GM12878 (cell line): ENCODE measurements at regions not wholly inside any gene's neighbourhood (a gene's known extent, or its start where the extent isn't known, plus 50 kb on each side); places are given as distances from the start of the nearest gene placed in this dataset.

Source experiments
- ATAC-seq: fragments of 200-7000 bp; cut with Tn5 transposase; 3 replicates; pipeline ENCODE4 v1.9.1; 2020; ENCODE audit warnings: mild to moderate bottlenecking, moderate library complexity
- BruUV-seq: library from RNA; stranded (reverse); fragments of 400-500 nt; replicated peaks from 2 replicates; lab custom pipeline; 2021; lab: Mats Ljungman, UMichigan
- CTCF ChIA-PET: fragments of 300-600 bp; sonication (Branson Sonifier 250); formaldehyde crosslinking; extraction: SDS; loops from one replicate; lab custom pipeline; 2021; ENCODE audit warnings: inconsistent platforms; lab: Yijun Ruan, JAX
- POLR2A ChIA-PET: fragments of 350-600 bp; formaldehyde crosslinking; extraction: SDS; loops from one replicate; lab custom pipeline; 2021; ENCODE audit warnings: inconsistent platforms; lab: Charles Lee
- RAD21 ChIA-PET: fragments of 300-600 bp; sonication (Branson Sonifier 250); formaldehyde crosslinking; loops from one replicate; lab custom pipeline; 2023; ENCODE audit warnings: antibody characterized with exemption; ENCODE audit not compliant: unreplicated experiment; lab: Charles Lee
- SMC1A ChIA-PET: fragments of 300-600 bp; sonication (Branson Sonifier 250); formaldehyde crosslinking; loops from one replicate; lab custom pipeline; 2023; ENCODE audit not compliant: unreplicated experiment, uncharacterized antibody; lab: Charles Lee
- DNase-seq: peaks from one replicate; pipeline ENCODE4 v3.0.0-alpha.2; 2011; ENCODE audit warnings: low read depth, low spot score
- FAIRE-seq: peaks from 3 replicates; lab custom pipeline; 2011; peaks lifted over from hg19 to GRCh38; lab: Jason Lieb, UNC
- H2AFZ ChIP-seq: 2 replicates; pipeline ENCODE4 v1.6.0; 2011; ENCODE audit warnings: low read depth, low read length, control low read depth; ENCODE audit not compliant: control insufficient read depth
- H3K27ac ChIP-seq: 2 replicates; pipeline ENCODE4 v1.5.1; 2011; ENCODE audit warnings: control low read depth; ENCODE audit not compliant: control insufficient read depth, insufficient read depth
- H3K27me3 ChIP-seq, 2 experiments: replicated peaks in 1 of 2; 2 replicates each; pipeline versions ENCODE4 v1.6.0 to v1.6.1; 2011; ENCODE audit warnings: low read length in 1 of 2; ENCODE audit not compliant: control insufficient read depth in 2 of 2, insufficient read depth in 2 of 2
- H3K36me3 ChIP-seq, 2 experiments: 2 replicates each; pipeline ENCODE4 v1.5.1; 2011; ENCODE audit warnings: low read length in 1 of 2; ENCODE audit not compliant: control insufficient read depth in 2 of 2, insufficient read depth in 2 of 2
- H3K4me1 ChIP-seq: 2 replicates; pipeline ENCODE4 v1.6.1; 2011; ENCODE audit warnings: mild to moderate bottlenecking, low read length, moderate library complexity, mixed read lengths; ENCODE audit not compliant: control insufficient read depth, insufficient read depth
- H3K4me2 ChIP-seq: 2 replicates; pipeline ENCODE4 v1.6.0; 2011; ENCODE audit warnings: control low read depth; ENCODE audit not compliant: control insufficient read depth, insufficient read depth
- H3K4me3 ChIP-seq: fragments of 200-600 bp; sonication (generic); 2 replicates; pipeline ENCODE4 v1.5.1; 2016
- H3K79me2 ChIP-seq: 2 replicates; pipeline ENCODE4 v1.6.0; 2011; ENCODE audit warnings: low read length; ENCODE audit not compliant: control insufficient read depth, insufficient read depth
- H3K9ac ChIP-seq: 2 replicates; pipeline ENCODE4 v1.8.0; 2011; ENCODE audit warnings: low read length, control low read depth, mixed read lengths; ENCODE audit not compliant: control insufficient read depth, insufficient read depth
- H3K9me3 ChIP-seq: replicated peaks from 3 replicates; pipeline ENCODE4 v1.5.1; 2011; ENCODE audit warnings: mild to moderate bottlenecking, low read length; ENCODE audit not compliant: control insufficient read depth, insufficient read depth
- H4K20me1 ChIP-seq: 2 replicates; pipeline ENCODE4 v1.6.0; 2011; ENCODE audit not compliant: control insufficient read depth, insufficient read depth
- BACH1 ChIP-seq: fragments of 450-650 bp; IDR thresholded peaks from 2 replicates; pipeline ENCODE4 v1.6.1; 2017; ENCODE audit warnings: mild to moderate bottlenecking, borderline replicate concordance
- HDAC6 ChIP-seq: fragments of 200-600 bp; sonication (generic); IDR thresholded peaks from one replicate; pipeline ENCODE4 v1.8.0; 2017; ENCODE audit warnings: antibody characterized with exemption; ENCODE audit not compliant: unreplicated experiment
- IKZF1 ChIP-seq: fragments of 450-650 bp; conservative IDR thresholded peaks from 2 replicates; pipeline ENCODE4 v1.6.1; 2017; ENCODE audit warnings: antibody characterized with exemption, mild to moderate bottlenecking
- NR2F1 ChIP-seq: fragments of 450-650 bp; conservative IDR thresholded peaks from 2 replicates; pipeline ENCODE4 v1.6.1; 2017; ENCODE audit warnings: mild to moderate bottlenecking
- SIX5 ChIP-seq: IDR thresholded peaks from 2 replicates; pipeline ENCODE4 v1.6.1; 2011; ENCODE audit warnings: mild to moderate bottlenecking, low read depth, low read length, moderate library complexity; ENCODE audit not compliant: severe bottlenecking
- WGBS: methylation state at CpG from one replicate; pipeline ENCODE4 v1.1.6; 2016; ENCODE audit warnings: low lambda C conversion rate; ENCODE audit not compliant: insufficient replicate concordance, insufficient coverage; ENCODE audit errors: missing lambda C conversion rate; 5-methylcytosine and 5-hydroxymethylcytosine counted together
- in situ Hi-C: fragments of 300-500 bp; cut with MboI; formaldehyde crosslinking; loops from 9 replicates; pipeline ENCODE4 v1.14.3; 2018; ENCODE audit warnings: mixed read lengths
- intact Hi-C: fragments of 100-400 bp; cut with micrococcal nuclease; formaldehyde crosslinking; loops from one replicate; pipeline ENCODE4 v1.14.2; 2022; ENCODE audit not compliant: unreplicated experiment
- TF ChIP-seq, protein P1 (sequence below): IDR thresholded peaks from 2 replicates; pipeline ENCODE4 v1.6.1; 2012; ENCODE audit warnings: low read depth, low read length, improper control_type of control experiment
- TF ChIP-seq, protein P2 (sequence below): fragments of 450-650 bp; IDR thresholded peaks from 2 replicates; pipeline ENCODE4 v1.6.1; 2017; ENCODE audit warnings: low read depth, mild to moderate bottlenecking, moderate library complexity

DNA sequence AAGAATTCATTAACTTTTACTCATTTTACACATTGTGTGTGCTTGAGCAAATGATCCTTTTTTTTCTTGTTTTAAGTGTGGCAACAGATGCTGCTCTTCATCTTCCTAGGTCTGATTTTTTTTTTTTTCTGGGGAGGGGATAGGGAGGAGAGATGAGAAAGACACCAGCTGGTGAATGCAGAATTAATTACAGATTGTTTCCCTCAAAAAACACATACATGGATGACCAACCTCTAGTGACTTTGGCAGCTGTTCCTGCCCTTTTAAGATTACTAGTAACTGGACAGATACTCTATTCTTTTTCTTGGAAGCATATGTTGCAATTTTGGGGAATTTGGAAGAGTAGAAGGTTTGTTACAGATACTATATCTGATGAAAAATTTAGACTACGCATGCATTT is 103.6 kb upstream of the MYO16 start:
- ChIA-PET POLR2A (no interaction called here), SMC1A (no interaction called here), RAD21 (no interaction called here), CTCF (no interaction called here)
- in situ Hi-C loops: no loop called here
- Histone ChIP-seq H3K9me3 (no peaks in the 10 kb centered on the region), H3K4me3 (no peak overlapping the region), H3K4me2 (no peak overlapping the region), H3K79me2 (no peaks in the 10 kb centered on the region), H3K36me3 (no peaks in the 10 kb centered on the region), H3K27ac (no peak overlapping the region), H3K9ac (no peak overlapping the region), H2AFZ (no peak overlapping the region), H3K27me3 (no peaks in the 10 kb centered on the region), H4K20me1 (no peaks in the 10 kb centered on the region), H3K4me1 (no peaks in the 10 kb centered on the region)
- no peak for DNase-seq
- WGBS: 0% methylated on average over 1 of the region's 1 CpG
- TF ChIP-seq, protein P1, sequence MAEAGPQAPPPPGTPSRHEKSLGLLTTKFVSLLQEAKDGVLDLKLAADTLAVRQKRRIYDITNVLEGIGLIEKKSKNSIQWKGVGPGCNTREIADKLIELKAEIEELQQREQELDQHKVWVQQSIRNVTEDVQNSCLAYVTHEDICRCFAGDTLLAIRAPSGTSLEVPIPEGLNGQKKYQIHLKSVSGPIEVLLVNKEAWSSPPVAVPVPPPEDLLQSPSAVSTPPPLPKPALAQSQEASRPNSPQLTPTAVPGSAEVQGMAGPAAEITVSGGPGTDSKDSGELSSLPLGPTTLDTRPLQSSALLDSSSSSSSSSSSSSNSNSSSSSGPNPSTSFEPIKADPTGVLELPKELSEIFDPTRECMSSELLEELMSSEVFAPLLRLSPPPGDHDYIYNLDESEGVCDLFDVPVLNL: no peak
- TF ChIP-seq, protein P2, sequence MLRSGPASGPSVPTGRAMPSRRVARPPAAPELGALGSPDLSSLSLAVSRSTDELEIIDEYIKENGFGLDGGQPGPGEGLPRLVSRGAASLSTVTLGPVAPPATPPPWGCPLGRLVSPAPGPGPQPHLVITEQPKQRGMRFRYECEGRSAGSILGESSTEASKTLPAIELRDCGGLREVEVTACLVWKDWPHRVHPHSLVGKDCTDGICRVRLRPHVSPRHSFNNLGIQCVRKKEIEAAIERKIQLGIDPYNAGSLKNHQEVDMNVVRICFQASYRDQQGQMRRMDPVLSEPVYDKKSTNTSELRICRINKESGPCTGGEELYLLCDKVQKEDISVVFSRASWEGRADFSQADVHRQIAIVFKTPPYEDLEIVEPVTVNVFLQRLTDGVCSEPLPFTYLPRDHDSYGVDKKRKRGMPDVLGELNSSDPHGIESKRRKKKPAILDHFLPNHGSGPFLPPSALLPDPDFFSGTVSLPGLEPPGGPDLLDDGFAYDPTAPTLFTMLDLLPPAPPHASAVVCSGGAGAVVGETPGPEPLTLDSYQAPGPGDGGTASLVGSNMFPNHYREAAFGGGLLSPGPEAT: no peak
- TF ChIP-seq NR2F1 (no peak), IKZF1 (no peak), SIX5 (no peak), HDAC6 (no peak), BACH1 (no peak)
- BruUV-seq: no TSS peak
- no peak for ATAC-seq
- no peak for FAIRE-seq
- intact Hi-C loops: no loop called here
